GM19239 (cell line): ENCODE measurements at regions not wholly inside any gene's neighbourhood (a gene's known extent, or its start where the extent isn't known, plus 50 kb on each side); places are given as distances from the start of the nearest gene placed in this dataset.
"Not testable (repeated sequence)": the region's sequence is repeated elsewhere in the genome, so short reads cannot be mapped to it uniquely, and the experiment has no call there.

Experiments used
- DNase-seq: peaks from one replicate; pipeline ENCODE4 v3.0.0; 2011; ENCODE audit warnings: low spot score; ENCODE audit not compliant: insufficient read length
- FAIRE-seq: peaks from 2 replicates; lab custom pipeline; 2011; peaks lifted over from hg19 to GRCh38; lab: Jason Lieb, UNC

- FAIRE-seq (no peak), DNase-seq (peak; percentile 50)
Observed at GRCh38 chr7:142581341-142581740, 167.9 kb upstream of the PRSS1 start.

- DNase-seq (no peak), FAIRE-seq (no peak)
Observed at GRCh38 chr7:142579946-142580345, 169.3 kb upstream of the PRSS1 start.

- not testable (repeated sequence) for FAIRE-seq, DNase-seq
Observed at GRCh38 chr7:142575351-142575750, 173.9 kb upstream of the PRSS1 start.

GRCh38 chr7:142571581-142571980, 177.7 kb upstream of the PRSS1 start:
- FAIRE-seq = no peak

GRCh38 chr7:142569851-142570250, 179.4 kb upstream of the PRSS1 start:
- DNase-seq (no peak), FAIRE-seq (no peak)

More at GRCh38 chr7:142571581-142571980, 177.7 kb upstream of the PRSS1 start:
- DNase-seq = no peak

GRCh38 chr7:142568435-142569097, 180.7 kb upstream of the PRSS1 start:
- FAIRE-seq (no peak), DNase-seq (no peak)

GRCh38 chr7:142567201-142568075, 181.8 kb upstream of the PRSS1 start:
- no peak for FAIRE-seq
- no peak for DNase-seq

- FAIRE-seq (no peak), DNase-seq (no peak)
Observed at GRCh38 chr7:142566271-142566670, 183.0 kb upstream of the PRSS1 start.

GRCh38 chr7:142564125-142564524, 185.1 kb upstream of the PRSS1 start:
- not testable (repeated sequence) for DNase-seq, FAIRE-seq

GRCh38 chr7:142563470-142563869, 185.8 kb upstream of the PRSS1 start:
- DNase-seq (no peak), FAIRE-seq (no peak)

GRCh38 chr7:142562688-142563087, 186.6 kb upstream of the PRSS1 start:
- FAIRE-seq (no peak), DNase-seq (no peak)

- not testable (repeated sequence) for DNase-seq
Observed at GRCh38 chr7:142561396-142561795, 187.9 kb upstream of the PRSS1 start.

GRCh38 chr7:142560770-142561169, 188.5 kb upstream of the PRSS1 start:
- not testable (repeated sequence) for DNase-seq, FAIRE-seq

More at GRCh38 chr7:142561396-142561795, 187.9 kb upstream of the PRSS1 start:
- FAIRE-seq = not testable (repeated sequence)

GRCh38 chr7:142560166-142560565, 189.1 kb upstream of the PRSS1 start:
- FAIRE-seq (no peak), DNase-seq (no peak)

- DNase-seq (peak; percentile 28), FAIRE-seq (no peak)
Observed at GRCh38 chr7:142557971-142558582, 191.2 kb upstream of the PRSS1 start.

- DNase-seq = no peak
- FAIRE-seq = no peak
Observed at GRCh38 chr7:142556740-142557139, 192.5 kb upstream of the PRSS1 start.

GRCh38 chr7:142554560-142555532, 194.4 kb upstream of the PRSS1 start:
- no peak for DNase-seq
- no peak for FAIRE-seq

- DNase-seq (no peak), FAIRE-seq (no peak)
Observed at GRCh38 chr7:142553216-142553615, 196.1 kb upstream of the PRSS1 start.

- FAIRE-seq = no peak
Observed at GRCh38 chr7:142548978-142549377, 200.3 kb upstream of the PRSS1 start.

GRCh38 chr7:142546452-142546851, 202.8 kb upstream of the PRSS1 start:
- FAIRE-seq (no peak), DNase-seq (no peak)

More at GRCh38 chr7:142548978-142549377, 200.3 kb upstream of the PRSS1 start:
- DNase-seq = no peak
